OCI-LY7 (cell line): ENCODE measurements at regions not wholly inside any gene's neighbourhood (a gene's known extent, or its start where the extent isn't known, plus 50 kb on each side); places are given as distances from the start of the nearest gene placed in this dataset.
"Not testable (repeated sequence)": the region's sequence is repeated elsewhere in the genome, so short reads cannot be mapped to it uniquely, and the experiment has no call there.

ENCODE experiments used
- BruUV-seq: library from RNA; stranded (reverse); fragments of 400-500 nt; replicated peaks from 2 replicates; lab custom pipeline; 2021; lab: Mats Ljungman, UMichigan
- CTCF ChIA-PET: fragments of 300-600 bp; sonication (Branson Sonifier 250); formaldehyde crosslinking; loops from one replicate; lab custom pipeline; 2022; ENCODE audit warnings: antibody characterized with exemption; ENCODE audit not compliant: unreplicated experiment; lab: Charles Lee
- POLR2A ChIA-PET: fragments of 300-600 bp; sonication (Branson Sonifier 250); formaldehyde crosslinking; loops from one replicate; lab custom pipeline; 2022; ENCODE audit warnings: antibody characterized with exemption; lab: Charles Lee
- DNase-seq: peaks from one replicate; pipeline ENCODE4 v3.0.0-alpha.2; 2015; ENCODE audit warnings: low spot score
- H2AFZ ChIP-seq: fragments of 200-600 bp; sonication (generic), shearing (Covaris generic); 2 replicates; pipeline ENCODE4 v1.6.1; 2014; ENCODE audit warnings: mild to moderate bottlenecking, antibody characterized with exemption, low read length, moderate library complexity
- H3K27ac ChIP-seq: fragments of 200-600 bp; sonication (generic); 2 replicates; pipeline ENCODE4 v1.5.1; 2014; ENCODE audit warnings: mixed run types, low read depth, mild to moderate bottlenecking, moderate library complexity, low read length, inconsistent platforms; ENCODE audit not compliant: poor library complexity, severe bottlenecking
- H3K36me3 ChIP-seq: fragments of 200-600 bp; sonication (generic); 2 replicates; pipeline ENCODE4 v1.6.1; 2014; ENCODE audit warnings: mild to moderate bottlenecking, antibody characterized with exemption, low read length, moderate library complexity, mixed read lengths; ENCODE audit not compliant: insufficient read depth
- H3K4me1 ChIP-seq: fragments of 200-600 bp; sonication (generic); 2 replicates; pipeline ENCODE4 v1.5.1; 2014; ENCODE audit warnings: mild to moderate bottlenecking, low read length; ENCODE audit not compliant: insufficient read depth, poor library complexity, severe bottlenecking
- H3K4me2 ChIP-seq: fragments of 200-600 bp; sonication (generic); 2 replicates; pipeline ENCODE4 v1.6.1; 2014; ENCODE audit warnings: mild to moderate bottlenecking, low read length
- H3K4me3 ChIP-seq: fragments of 200-600 bp; sonication (generic); 2 replicates; pipeline ENCODE4 v1.5.1; 2014; ENCODE audit warnings: mild to moderate bottlenecking, low read depth, low read length; ENCODE audit not compliant: poor library complexity, severe bottlenecking
- H3K79me2 ChIP-seq: fragments of 200-600 bp; sonication (generic); 2 replicates; pipeline ENCODE4 v1.6.1; 2016; ENCODE audit warnings: low read depth, mild to moderate bottlenecking, low read length, moderate library complexity, mixed read lengths; ENCODE audit not compliant: insufficient read depth
- H3K9me2 ChIP-seq: fragments of 200-600 bp; sonication (generic); 2 replicates; pipeline ENCODE4 v1.6.1; 2016; ENCODE audit warnings: mild to moderate bottlenecking, low read length, mixed read lengths; ENCODE audit not compliant: insufficient read depth
- H3K9me3 ChIP-seq: fragments of 200-600 bp; sonication (generic); 2 replicates; pipeline ENCODE4 v1.6.1; 2014; ENCODE audit warnings: mild to moderate bottlenecking, mixed run types, low read length, mixed read lengths
- H4K20me1 ChIP-seq: fragments of 200-600 bp; sonication (generic); 2 replicates; pipeline ENCODE4 v1.6.1; 2014; ENCODE audit warnings: mild to moderate bottlenecking, antibody characterized with exemption, low read length, moderate library complexity, mixed read lengths; ENCODE audit not compliant: insufficient read depth
- EZH2phosphoT487 ChIP-seq: fragments of 200-600 bp; sonication (generic); IDR thresholded peaks from 2 replicates; pipeline ENCODE4 v1.6.1; 2018; ENCODE audit warnings: low read depth, borderline replicate concordance, mild to moderate bottlenecking, mixed run types, antibody characterized with exemption, low read length, moderate library complexity, mixed read lengths
- intact Hi-C: fragments of 100-400 bp; cut with micrococcal nuclease; formaldehyde crosslinking; loops from one replicate; pipeline ENCODE4 v1.10.0; 2022; ENCODE audit not compliant: unreplicated experiment
- TF ChIP-seq, protein P1 (sequence below): fragments of 200-600 bp; sonication (generic); conservative IDR thresholded peaks from 2 replicates; pipeline ENCODE4 v1.5.1; 2014; ENCODE audit warnings: mild to moderate bottlenecking, antibody characterized with exemption, low read length, moderate library complexity, mixed read lengths

- no peak for DNase-seq
- POLR2A ChIA-PET: no interaction called here
- no peak overlapping the region for H2AFZ ChIP-seq
- no peak overlapping the region for H3K27ac ChIP-seq
- no peaks in the 10 kb centered on the region for H3K36me3 ChIP-seq
- H3K9me2 ChIP-seq: no peaks in the 10 kb centered on the region
- CTCF ChIA-PET: no interaction called here
- TF ChIP-seq, protein P1, sequence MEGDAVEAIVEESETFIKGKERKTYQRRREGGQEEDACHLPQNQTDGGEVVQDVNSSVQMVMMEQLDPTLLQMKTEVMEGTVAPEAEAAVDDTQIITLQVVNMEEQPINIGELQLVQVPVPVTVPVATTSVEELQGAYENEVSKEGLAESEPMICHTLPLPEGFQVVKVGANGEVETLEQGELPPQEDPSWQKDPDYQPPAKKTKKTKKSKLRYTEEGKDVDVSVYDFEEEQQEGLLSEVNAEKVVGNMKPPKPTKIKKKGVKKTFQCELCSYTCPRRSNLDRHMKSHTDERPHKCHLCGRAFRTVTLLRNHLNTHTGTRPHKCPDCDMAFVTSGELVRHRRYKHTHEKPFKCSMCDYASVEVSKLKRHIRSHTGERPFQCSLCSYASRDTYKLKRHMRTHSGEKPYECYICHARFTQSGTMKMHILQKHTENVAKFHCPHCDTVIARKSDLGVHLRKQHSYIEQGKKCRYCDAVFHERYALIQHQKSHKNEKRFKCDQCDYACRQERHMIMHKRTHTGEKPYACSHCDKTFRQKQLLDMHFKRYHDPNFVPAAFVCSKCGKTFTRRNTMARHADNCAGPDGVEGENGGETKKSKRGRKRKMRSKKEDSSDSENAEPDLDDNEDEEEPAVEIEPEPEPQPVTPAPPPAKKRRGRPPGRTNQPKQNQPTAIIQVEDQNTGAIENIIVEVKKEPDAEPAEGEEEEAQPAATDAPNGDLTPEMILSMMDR: no peak
- TF ChIP-seq EZH2phosphoT487: no peak
- H3K4me2 ChIP-seq: no peak overlapping the region
- H3K4me1 ChIP-seq: no peaks in the 10 kb centered on the region
- intact Hi-C loops: no loop called here
- H3K79me2 ChIP-seq: no peaks in the 10 kb centered on the region
- H3K9me3 ChIP-seq: no peaks in the 10 kb centered on the region
- H3K4me3 ChIP-seq: no peak overlapping the region
- BruUV-seq: no TSS peak
- H4K20me1 ChIP-seq: no peaks in the 10 kb centered on the region
Observed at GRCh38 chr11:70558681-70559080, 160.4 kb downstream of the CTTN start.

GRCh38 chr11:70559516-70559915 is 161.2 kb downstream of the CTTN start:
- no peaks in the 10 kb centered on the region for H3K79me2 ChIP-seq
- no peak overlapping the region for H3K4me2 ChIP-seq
- BruUV-seq: no TSS peak
- ChIA-PET CTCF (no interaction called here), POLR2A (no interaction called here)
- intact Hi-C loops: no loop called here
- H2AFZ ChIP-seq: no peak overlapping the region
- no peaks in the 10 kb centered on the region for H4K20me1 ChIP-seq
- no peaks in the 10 kb centered on the region for H3K4me1 ChIP-seq
- H3K9me2 ChIP-seq: no peaks in the 10 kb centered on the region
- no peak for TF ChIP-seq EZH2phosphoT487
- TF ChIP-seq, protein P1: no peak
- no peak for DNase-seq
- no peak overlapping the region for H3K4me3 ChIP-seq
- no peak overlapping the region for H3K27ac ChIP-seq
- H3K36me3 ChIP-seq: no peaks in the 10 kb centered on the region
- no peaks in the 10 kb centered on the region for H3K9me3 ChIP-seq

DNA sequence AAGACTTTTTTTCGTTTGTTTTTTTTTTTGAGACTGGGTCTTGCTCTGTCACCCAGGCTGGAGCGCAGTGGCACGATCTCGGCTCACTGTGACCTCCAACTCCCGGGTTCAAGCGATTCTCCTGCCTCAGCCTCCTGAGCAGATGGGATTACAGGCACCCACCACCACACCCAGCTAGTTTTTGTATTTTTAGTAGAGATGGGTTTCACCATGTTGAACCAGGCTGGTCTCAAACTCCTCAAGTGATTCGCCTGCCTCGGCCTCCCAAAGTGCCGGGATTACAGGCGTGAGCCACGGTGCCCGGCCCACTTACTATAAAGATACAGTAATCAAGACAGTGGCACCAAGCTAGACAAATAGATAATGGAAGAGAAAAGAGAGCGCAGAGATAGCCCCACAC is 162.3 kb downstream of the CTTN start:
- H3K4me2 ChIP-seq, DNase-seq, H2AFZ ChIP-seq, BruUV-seq, H3K36me3 ChIP-seq, H3K4me1 ChIP-seq, H4K20me1 ChIP-seq, H3K79me2 ChIP-seq, CTCF ChIA-PET, H3K27ac ChIP-seq, H3K4me3 ChIP-seq, H3K9me3 ChIP-seq, intact Hi-C loops, H3K9me2 ChIP-seq: not testable (repeated sequence)
- POLR2A ChIA-PET: interaction anchor here (0.7 kb wide), 1 partner anchor 16 kb away, joined by 3 read pairs; no protein-coding TSS in a partner anchor
